ENCODE measurements at regions not wholly inside any gene's neighbourhood (a gene's known extent, or its start where the extent isn't known, plus 50 kb on each side); places are given as distances from the start of the nearest gene placed in this dataset.

- no peak for TF ChIP-seq CTCF (conservative IDR thresholded peaks at IDR 0.05; ENCODE audit: control insufficient read depth, insufficient read depth, low read depth, low read length)
- no peak overlapping the region for H3K4me3 ChIP-seq (ENCODE audit: control insufficient read depth, low read depth, low read length)
- DNase-seq (ENCODE audit: low read depth): peak; percentile 63
These were observed 467.0 kb upstream of the DIPK2B start for GRCh38 chrX:45667666-45668065.

DNA sequence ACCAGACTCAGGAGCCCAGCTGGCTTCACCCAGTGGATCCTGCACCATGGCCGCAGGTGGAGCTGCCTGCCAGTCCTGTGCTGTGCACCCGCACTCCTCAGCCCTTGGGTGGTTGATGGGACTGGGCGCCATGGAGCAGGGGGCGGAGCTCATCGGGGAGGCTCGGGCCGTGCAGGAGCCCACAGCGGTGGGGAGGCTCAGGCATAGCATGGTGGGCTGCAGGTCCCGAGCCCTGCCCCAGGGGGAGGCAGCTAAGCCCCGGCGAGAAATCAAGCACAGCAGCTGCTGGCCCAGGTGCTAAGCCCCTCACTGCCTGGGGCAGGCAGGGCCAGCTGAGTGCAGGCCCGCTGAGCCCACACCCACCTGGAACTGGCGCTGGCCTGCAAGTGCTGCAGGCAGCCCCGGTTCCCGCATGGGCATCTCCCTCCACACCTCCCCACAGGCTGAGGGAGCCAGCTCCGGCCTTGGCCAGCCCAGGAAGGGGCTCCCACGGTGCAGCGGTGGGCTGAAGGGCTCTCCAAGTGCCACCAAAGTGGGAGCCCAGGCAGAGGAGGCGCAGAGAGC lies 464.1 kb upstream of the DIPK2B start:
- H3K4me3 ChIP-seq (ENCODE audit: control insufficient read depth, low read depth, low read length): no peak overlapping the region
- TF ChIP-seq CTCF (conservative IDR thresholded peaks at IDR 0.05; ENCODE audit: control insufficient read depth, insufficient read depth, low read depth, low read length): no peak
- no peak for DNase-seq (ENCODE audit: low read depth)

- no peak overlapping the region for H3K4me3 ChIP-seq (ENCODE audit: control insufficient read depth, low read depth, low read length)
- no peak for DNase-seq (ENCODE audit: low read depth)
- no peak for TF ChIP-seq CTCF (conservative IDR thresholded peaks at IDR 0.05; ENCODE audit: control insufficient read depth, insufficient read depth, low read depth, low read length)
These were observed 459.8 kb upstream of the DIPK2B start for GRCh38 chrX:45660477-45660876.

- H3K4me3 ChIP-seq (ENCODE audit: control insufficient read depth, low read depth, low read length): no peak overlapping the region
- no peak for TF ChIP-seq CTCF (conservative IDR thresholded peaks at IDR 0.05; ENCODE audit: control insufficient read depth, insufficient read depth, low read depth, low read length)
- DNase-seq (ENCODE audit: low read depth): no peak
These were observed 432.7 kb upstream of the DIPK2B start for GRCh38 chrX:45633419-45633818.

DNA sequence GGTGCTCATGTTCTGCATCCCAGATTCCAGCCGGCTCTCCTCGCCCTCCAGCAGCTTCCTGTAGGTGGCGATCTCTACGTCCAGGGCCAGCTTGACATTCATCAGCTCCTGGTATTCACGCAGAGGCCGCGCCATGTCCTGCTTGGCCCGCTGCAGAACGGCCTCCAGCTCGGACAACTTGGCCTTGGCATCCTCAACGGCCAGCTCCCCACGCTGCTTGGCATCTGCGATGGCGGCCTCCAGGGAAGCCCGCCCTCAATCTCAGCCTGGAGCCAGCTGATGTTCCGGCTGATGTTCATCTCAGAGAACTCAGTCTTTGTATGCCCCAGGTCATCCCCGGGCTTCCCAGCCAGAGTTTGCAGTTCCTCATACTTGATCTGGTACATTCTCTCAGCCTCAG lies 431.8 kb upstream of the DIPK2B start:
- DNase-seq (ENCODE audit: low read depth): no peak
- TF ChIP-seq CTCF (conservative IDR thresholded peaks at IDR 0.05; ENCODE audit: control insufficient read depth, insufficient read depth, low read depth, low read length): no peak
- no peak overlapping the region for H3K4me3 ChIP-seq (ENCODE audit: control insufficient read depth, low read depth, low read length)

- TF ChIP-seq CTCF (conservative IDR thresholded peaks at IDR 0.05; ENCODE audit: control insufficient read depth, insufficient read depth, low read depth, low read length): no peak
- H3K4me3 ChIP-seq (ENCODE audit: control insufficient read depth, low read depth, low read length): no peak overlapping the region
- DNase-seq (ENCODE audit: low read depth): no peak
These were observed 429.4 kb upstream of the DIPK2B start for GRCh38 chrX:45630078-45630477.

DNA sequence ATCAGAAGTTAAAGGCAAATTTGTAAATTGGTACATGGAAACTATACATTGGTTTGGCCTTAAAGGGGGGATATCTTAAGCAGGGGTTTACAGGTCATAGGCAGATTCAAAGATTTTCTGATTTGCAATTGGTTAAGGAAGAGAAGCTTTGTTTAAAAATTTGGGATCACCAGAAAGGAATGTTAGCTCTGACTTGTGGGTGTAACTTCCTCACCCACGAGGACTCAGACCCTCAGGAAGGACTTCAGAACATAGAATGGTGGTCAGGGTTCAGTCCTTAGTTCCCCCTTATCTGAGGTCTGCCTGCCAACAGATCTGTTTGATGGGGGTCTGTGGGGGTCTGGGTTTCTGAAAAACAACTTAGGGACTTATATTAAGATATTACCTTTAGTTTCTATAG lies 427.4 kb upstream of the DIPK2B start:
- H3K4me3 ChIP-seq (ENCODE audit: control insufficient read depth, low read depth, low read length): no peak overlapping the region
- peak; percentile 35 for DNase-seq (ENCODE audit: low read depth)
- TF ChIP-seq CTCF (conservative IDR thresholded peaks at IDR 0.05; ENCODE audit: control insufficient read depth, insufficient read depth, low read depth, low read length): no peak
